ENCODE measurements at regions not wholly inside any gene's neighbourhood (a gene's known extent, or its start where the extent isn't known, plus 50 kb on each side); places are given as distances from the start of the nearest gene placed in this dataset.

DNA sequence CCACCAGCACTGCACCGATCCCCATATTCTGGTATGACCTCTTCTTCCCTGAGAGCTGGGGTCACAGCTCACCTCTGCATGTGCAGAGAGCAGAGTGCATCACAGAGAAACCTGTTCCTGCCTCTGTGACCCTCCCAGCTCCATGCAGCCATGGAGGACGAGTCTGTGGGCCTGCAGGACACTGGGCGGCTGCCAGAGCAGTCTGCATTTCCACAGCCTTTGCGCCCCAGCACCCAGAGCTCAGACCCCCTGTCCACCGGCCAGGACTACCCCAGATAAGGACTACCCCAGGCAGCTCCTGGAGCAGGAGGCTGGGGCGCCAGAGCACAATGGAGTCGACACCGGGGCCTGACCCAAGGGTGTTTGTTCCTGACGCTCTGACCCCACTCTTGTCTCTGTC is 308.1 kb upstream of the IRX1 start:
- TF ChIP-seq EZH2phosphoT487 (IDR thresholded peaks at IDR 0.05; ENCODE audit: borderline replicate concordance, low read length) (no peak), EZH2 (IDR thresholded peaks at IDR 0.05; ENCODE audit: low read length, unreplicated experiment) (no peak)
- TF ChIP-seq, protein P1, sequence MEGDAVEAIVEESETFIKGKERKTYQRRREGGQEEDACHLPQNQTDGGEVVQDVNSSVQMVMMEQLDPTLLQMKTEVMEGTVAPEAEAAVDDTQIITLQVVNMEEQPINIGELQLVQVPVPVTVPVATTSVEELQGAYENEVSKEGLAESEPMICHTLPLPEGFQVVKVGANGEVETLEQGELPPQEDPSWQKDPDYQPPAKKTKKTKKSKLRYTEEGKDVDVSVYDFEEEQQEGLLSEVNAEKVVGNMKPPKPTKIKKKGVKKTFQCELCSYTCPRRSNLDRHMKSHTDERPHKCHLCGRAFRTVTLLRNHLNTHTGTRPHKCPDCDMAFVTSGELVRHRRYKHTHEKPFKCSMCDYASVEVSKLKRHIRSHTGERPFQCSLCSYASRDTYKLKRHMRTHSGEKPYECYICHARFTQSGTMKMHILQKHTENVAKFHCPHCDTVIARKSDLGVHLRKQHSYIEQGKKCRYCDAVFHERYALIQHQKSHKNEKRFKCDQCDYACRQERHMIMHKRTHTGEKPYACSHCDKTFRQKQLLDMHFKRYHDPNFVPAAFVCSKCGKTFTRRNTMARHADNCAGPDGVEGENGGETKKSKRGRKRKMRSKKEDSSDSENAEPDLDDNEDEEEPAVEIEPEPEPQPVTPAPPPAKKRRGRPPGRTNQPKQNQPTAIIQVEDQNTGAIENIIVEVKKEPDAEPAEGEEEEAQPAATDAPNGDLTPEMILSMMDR (conservative IDR thresholded peaks at IDR 0.05; ENCODE audit: low read depth, low read length), result no peak
- no peaks in the 10 kb centered on the region for H3F3A ChIP-seq (ENCODE audit: low read length, unreplicated experiment)
- H2AFZ ChIP-seq (ENCODE audit: low read length), result no peak overlapping the region
- no peak overlapping the region for H3K9ac ChIP-seq (ENCODE audit: low read length)
- H3K27me3 ChIP-seq (ENCODE audit: low read length), result no peaks in the 10 kb centered on the region
- no peaks in the 10 kb centered on the region; the same call in 1 of the 2 replicates for H3K9me3 ChIP-seq (ENCODE audit: low read length)
- H3K4me2 ChIP-seq (ENCODE audit: low read length), result no peak overlapping the region
- H3K4me1 ChIP-seq (ENCODE audit: insufficient read depth, low read length), result no peaks in the 10 kb centered on the region
- ChIA-PET CTCF (no interaction called here), POLR2A (ENCODE audit: unreplicated experiment) (no interaction called here)
- intact Hi-C loops (cut with micrococcal nuclease), result no loop called here
- no peak for ATAC-seq
- DNase-seq, result no peak
- no peaks in the 10 kb centered on the region for H3K79me2 ChIP-seq (ENCODE audit: low read length)
- H3K4me3 ChIP-seq (ENCODE audit: low read length), result no peak overlapping the region
- no peaks in the 10 kb centered on the region for H3K9me2 ChIP-seq (replicated peaks; ENCODE audit: low read length)
- no peaks in the 10 kb centered on the region for H4K20me1 ChIP-seq (ENCODE audit: low read length)
- BruUV-seq (replicated peaks), result no TSS peak
- H3K27ac ChIP-seq (ENCODE audit: low read length), result no peak overlapping the region
- no peaks in the 10 kb centered on the region for H3K36me3 ChIP-seq (ENCODE audit: low read depth, low read length)

DNA sequence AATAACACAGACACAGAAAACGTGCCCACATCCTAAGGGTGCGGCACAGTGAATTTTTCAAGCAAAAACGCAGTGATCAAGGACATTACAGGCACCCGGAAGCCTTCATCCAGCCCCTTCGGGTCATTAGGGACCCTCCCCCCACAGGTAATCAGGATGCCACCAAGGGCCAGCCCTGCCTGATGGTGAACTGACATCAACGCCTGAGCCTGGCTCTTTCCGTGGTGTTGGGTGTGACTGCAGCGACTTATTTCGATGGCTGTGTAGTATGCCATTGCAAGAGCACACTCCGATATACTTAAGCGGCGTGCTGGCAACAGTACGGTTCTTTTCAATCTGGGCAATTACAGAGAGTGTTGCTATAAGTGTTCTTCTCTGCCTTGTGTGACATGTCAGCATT is 310.0 kb upstream of the IRX1 start:
- Histone ChIP-seq H3K4me1 (ENCODE audit: insufficient read depth, low read length) (no peaks in the 10 kb centered on the region), H3F3A (ENCODE audit: low read length, unreplicated experiment) (no peaks in the 10 kb centered on the region), H3K27me3 (ENCODE audit: low read length) (no peaks in the 10 kb centered on the region), H3K4me3 (ENCODE audit: low read length) (no peak overlapping the region), H3K36me3 (ENCODE audit: low read depth, low read length) (no peaks in the 10 kb centered on the region), H2AFZ (ENCODE audit: low read length) (no peak overlapping the region), H3K9ac (ENCODE audit: low read length) (no peak overlapping the region), H3K9me3 (ENCODE audit: low read length) (no peaks in the 10 kb centered on the region; the same call in 1 of the 2 replicates), H3K9me2 (replicated peaks; ENCODE audit: low read length) (no peaks in the 10 kb centered on the region), H4K20me1 (ENCODE audit: low read length) (no peaks in the 10 kb centered on the region), H3K4me2 (ENCODE audit: low read length) (no peak overlapping the region), H3K27ac (ENCODE audit: low read length) (no peak overlapping the region), H3K79me2 (ENCODE audit: low read length) (no peaks in the 10 kb centered on the region)
- DNase-seq, result no peak
- CTCF ChIA-PET, result no interaction called here
- POLR2A ChIA-PET (ENCODE audit: unreplicated experiment), result no interaction called here
- TF ChIP-seq EZH2phosphoT487 (IDR thresholded peaks at IDR 0.05; ENCODE audit: borderline replicate concordance, low read length) (no peak), EZH2 (IDR thresholded peaks at IDR 0.05; ENCODE audit: low read length, unreplicated experiment) (no peak)
- TF ChIP-seq, protein P1 (conservative IDR thresholded peaks at IDR 0.05; ENCODE audit: low read depth, low read length), result no peak
- intact Hi-C loops (cut with micrococcal nuclease), result no loop called here
- BruUV-seq (replicated peaks), result no TSS peak
- no peak for ATAC-seq

DNA sequence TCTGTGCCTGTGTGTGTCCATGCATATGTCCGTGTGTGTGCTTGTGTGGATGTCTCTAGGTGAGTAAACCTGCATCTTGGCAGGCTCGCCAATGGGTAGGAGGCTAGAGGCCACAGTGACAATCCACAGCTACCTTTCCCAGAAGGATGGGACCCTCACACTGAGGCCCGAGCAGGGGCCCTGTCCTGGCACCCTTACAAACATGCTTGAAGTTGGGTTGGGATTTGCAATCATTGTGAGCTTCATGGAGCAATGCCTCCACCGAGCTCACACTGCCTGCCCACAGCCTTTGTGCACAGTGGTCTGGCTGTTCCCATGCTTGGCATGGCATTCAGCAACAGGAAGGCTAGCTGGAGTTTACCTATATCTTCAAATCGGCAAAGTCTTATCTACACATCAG is 311.1 kb upstream of the IRX1 start:
- no peak overlapping the region for H3K4me2 ChIP-seq (ENCODE audit: low read length)
- H3K9ac ChIP-seq (ENCODE audit: low read length), result no peak overlapping the region
- no peaks in the 10 kb centered on the region for H3K9me3 ChIP-seq (ENCODE audit: low read length)
- H2AFZ ChIP-seq (ENCODE audit: low read length), result no peak overlapping the region
- ChIA-PET POLR2A (ENCODE audit: unreplicated experiment) (no interaction called here), CTCF (no interaction called here)
- H3K79me2 ChIP-seq (ENCODE audit: low read length), result no peaks in the 10 kb centered on the region
- H3K4me3 ChIP-seq (ENCODE audit: low read length), result no peak overlapping the region
- DNase-seq (no peak), ATAC-seq (no peak)
- H3K36me3 ChIP-seq (ENCODE audit: low read depth, low read length), result no peaks in the 10 kb centered on the region
- H3K9me2 ChIP-seq (replicated peaks; ENCODE audit: low read length), result no peaks in the 10 kb centered on the region
- TF ChIP-seq EZH2 (IDR thresholded peaks at IDR 0.05; ENCODE audit: low read length, unreplicated experiment), result no peak
- TF ChIP-seq, protein P1 (conservative IDR thresholded peaks at IDR 0.05; ENCODE audit: low read depth, low read length), result no peak
- TF ChIP-seq EZH2phosphoT487 (IDR thresholded peaks at IDR 0.05; ENCODE audit: borderline replicate concordance, low read length), result no peak
- H3F3A ChIP-seq (ENCODE audit: low read length, unreplicated experiment), result no peaks in the 10 kb centered on the region
- no peaks in the 10 kb centered on the region for H4K20me1 ChIP-seq (ENCODE audit: low read length)
- intact Hi-C loops (cut with micrococcal nuclease), result no loop called here
- H3K27me3 ChIP-seq (ENCODE audit: low read length), result no peaks in the 10 kb centered on the region
- BruUV-seq (replicated peaks), result no TSS peak
- H3K4me1 ChIP-seq (ENCODE audit: insufficient read depth, low read length), result no peaks in the 10 kb centered on the region
- no peak overlapping the region for H3K27ac ChIP-seq (ENCODE audit: low read length)
